NCI-H2171 treated with DMSO at 0.1 percent for 48 hours (cell line): ENCODE measurements at regions not wholly inside any gene's neighbourhood (a gene's known extent, or its start where the extent isn't known, plus 50 kb on each side); places are given as distances from the start of the nearest gene placed in this dataset.
A peak's percentile ranks its signal among the peaks of the same experiment; 100 is the strongest.

Source experiments
- DNase-seq: peaks from one replicate; lab custom pipeline; 2025; lab: John Stamatoyannopoulos, UW

GRCh38 chr11:39294648-39295047 lies 2164.8 kb downstream of the LRRC4C start:
- no peak for DNase-seq

GRCh38 chr11:39288011-39288410 lies 2171.4 kb downstream of the LRRC4C start:
- no peak for DNase-seq

GRCh38 chr11:39268176-39268690 lies 2191.2 kb downstream of the LRRC4C start:
- no peak for DNase-seq

- DNase-seq = no peak
Observed at GRCh38 chr11:39255648-39256047, 2203.8 kb downstream of the LRRC4C start.

GRCh38 chr11:39249566-39250365 lies 2209.7 kb downstream of the LRRC4C start:
- no peak for DNase-seq

GRCh38 chr11:39247570-39248137 lies 2211.8 kb downstream of the LRRC4C start:
- DNase-seq = no peak

- DNase-seq = no peak
Observed at GRCh38 chr11:39239553-39239952, 2219.9 kb downstream of the LRRC4C start.

- DNase-seq = no peak
Observed at GRCh38 chr11:39236916-39237315, 2222.5 kb downstream of the LRRC4C start.

- no peak for DNase-seq
Observed at GRCh38 chr11:39221550-39222138, 2237.8 kb downstream of the LRRC4C start.

GRCh38 chr11:39220501-39221230 lies 2238.8 kb downstream of the LRRC4C start:
- DNase-seq = no peak

- DNase-seq = no peak
Observed at GRCh38 chr11:39220069-39220468, 2239.4 kb downstream of the LRRC4C start.

GRCh38 chr11:39209981-39210380 lies 2249.5 kb downstream of the LRRC4C start:
- peak; percentile 37 for DNase-seq

GRCh38 chr11:39205236-39205995 lies 2254.0 kb downstream of the LRRC4C start:
- no peak for DNase-seq

GRCh38 chr11:39192671-39193070 lies 2266.8 kb downstream of the LRRC4C start:
- no peak for DNase-seq

GRCh38 chr11:39190751-39191150 lies 2268.7 kb downstream of the LRRC4C start:
- DNase-seq = no peak

- DNase-seq = no peak
Observed at GRCh38 chr11:39177678-39178077, 2281.8 kb downstream of the LRRC4C start.

GRCh38 chr11:39174965-39175364 lies 2284.5 kb downstream of the LRRC4C start:
- no peak for DNase-seq

GRCh38 chr11:39174196-39174595 lies 2285.3 kb downstream of the LRRC4C start:
- DNase-seq = no peak

GRCh38 chr11:39165021-39165420 lies 2294.4 kb downstream of the LRRC4C start:
- no peak for DNase-seq

- DNase-seq = no peak
Observed at GRCh38 chr11:39149214-39149613, 2310.2 kb downstream of the LRRC4C start.

- no peak for DNase-seq
Observed at GRCh38 chr11:39145346-39145745, 2314.1 kb downstream of the LRRC4C start.
